Suppressor macrophage (primary cell): ENCODE measurements at regions not wholly inside any gene's neighbourhood (a gene's known extent, or its start where the extent isn't known, plus 50 kb on each side); places are given as distances from the start of the nearest gene placed in this dataset.

Experiments used
- DNase-seq, 4 experiments: peaks; one replicate each; pipeline ENCODE4 v3.0.0-alpha.2; 2020 to 2022

- DNase-seq = no peak
Measured at GRCh38 chr15:35775471-35775870, 229.5 kb upstream of the DPH6 start.

DNA sequence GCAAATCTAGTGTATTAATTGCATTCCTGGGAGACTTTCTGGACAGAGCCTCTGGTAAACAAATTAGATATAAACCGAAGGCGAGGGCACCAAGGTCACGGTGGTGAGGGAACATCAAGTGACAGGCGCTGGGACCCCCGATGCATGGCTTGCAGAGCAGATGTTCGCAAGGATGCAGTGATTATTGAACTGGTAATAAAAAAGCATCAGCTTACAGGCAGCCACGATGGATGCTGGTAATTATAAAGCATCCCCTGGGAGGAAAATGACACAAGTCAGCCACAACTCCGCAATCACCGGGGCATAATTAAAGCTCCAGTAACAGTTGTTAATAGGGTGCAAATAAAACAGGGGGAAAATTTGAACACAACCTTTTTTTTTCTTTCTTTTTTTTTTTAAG, 231.1 kb upstream of the DPH6 start:
- no peak for DNase-seq

- no peak for DNase-seq
Measured at GRCh38 chr15:35783203-35783602, 237.2 kb upstream of the DPH6 start.

- DNase-seq = no peak
Measured at GRCh38 chr15:35784745-35785144, 238.8 kb upstream of the DPH6 start.

DNA sequence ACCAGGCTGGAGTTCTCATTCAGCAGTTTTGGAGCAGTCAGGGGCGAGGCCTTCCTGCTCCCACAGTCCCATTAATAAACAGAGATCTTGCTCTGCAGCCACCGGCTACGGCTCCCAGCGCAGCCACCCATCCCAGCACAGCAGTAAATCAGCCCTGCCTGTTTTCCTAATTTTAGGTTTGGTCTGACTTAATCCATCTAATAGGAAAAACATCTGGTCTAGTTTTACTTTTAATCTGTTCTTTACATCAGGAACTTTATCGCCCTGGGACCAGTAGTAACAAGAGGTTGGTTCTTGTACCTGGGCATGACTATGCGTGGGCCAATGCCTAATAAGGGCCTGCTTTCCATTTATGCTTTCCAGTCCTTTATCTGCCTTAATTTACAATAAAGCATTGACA, 264.0 kb upstream of the DPH6 start:
- no peak for DNase-seq

GRCh38 chr15:35813573-35813972, 267.6 kb upstream of the DPH6 start:
- DNase-seq = no peak

GRCh38 chr15:35818846-35819245, 272.9 kb upstream of the DPH6 start:
- DNase-seq = no peak

DNA sequence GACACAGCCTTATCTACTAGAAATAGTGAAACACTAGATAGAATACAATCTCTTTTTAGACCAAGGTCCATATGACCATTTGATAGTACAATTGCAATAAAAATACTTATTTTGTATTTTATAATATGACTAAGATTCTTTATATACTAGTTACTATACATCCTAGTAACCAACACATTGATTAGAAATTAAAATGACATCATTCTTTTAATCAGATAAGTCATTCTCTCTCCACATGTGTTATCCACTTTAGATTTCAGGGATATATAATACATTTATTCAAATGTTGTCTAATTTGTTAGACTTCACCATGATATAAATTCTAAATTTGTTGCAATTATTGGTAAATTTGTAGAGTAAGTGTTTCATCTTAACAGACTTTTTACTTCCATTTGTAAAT, 276.2 kb upstream of the DPH6 start:
- no peak for DNase-seq

DNA sequence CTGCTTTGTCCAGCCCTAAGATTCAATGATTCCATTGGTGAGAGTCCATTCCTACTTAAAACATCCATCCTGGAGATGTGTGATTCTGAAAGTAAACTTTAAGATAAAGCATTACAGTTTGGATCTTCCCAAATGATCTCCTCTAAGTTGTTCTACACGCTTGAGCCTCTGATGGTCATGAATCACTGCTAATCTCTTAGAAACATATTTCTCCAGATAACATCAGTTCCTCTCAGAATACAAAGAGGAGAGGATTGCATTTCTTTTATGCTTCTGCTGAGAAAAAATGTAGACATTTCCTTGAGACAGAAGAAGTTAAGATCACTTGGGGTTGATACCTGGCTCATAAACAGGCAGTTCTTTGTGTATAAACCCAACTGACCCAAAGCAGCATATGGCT, 281.2 kb upstream of the DPH6 start:
- no peak for DNase-seq

GRCh38 chr15:35827911-35828310, 281.9 kb upstream of the DPH6 start:
- no peak for DNase-seq

DNA sequence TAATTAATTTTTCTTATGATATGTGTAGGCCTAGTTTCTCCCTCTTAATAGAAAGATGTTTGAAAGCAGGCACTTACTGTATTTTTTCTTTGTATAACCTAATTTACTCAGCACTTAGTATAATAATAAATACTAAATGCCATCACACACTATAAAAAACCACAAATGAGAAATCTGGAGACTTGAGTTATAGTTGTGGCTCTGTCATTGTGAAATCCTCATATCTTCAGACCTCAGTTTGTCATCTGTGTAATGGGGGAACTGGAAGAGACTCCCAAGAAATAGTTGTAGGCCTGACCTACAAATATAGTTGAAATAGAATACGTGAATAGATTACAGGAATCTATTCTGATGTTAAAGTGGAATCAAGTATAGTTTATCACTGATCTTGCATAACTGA, 287.6 kb upstream of the DPH6 start:
- DNase-seq = no peak

- DNase-seq = no peak
Measured at GRCh38 chr15:35834216-35834830, 288.4 kb upstream of the DPH6 start.

DNA sequence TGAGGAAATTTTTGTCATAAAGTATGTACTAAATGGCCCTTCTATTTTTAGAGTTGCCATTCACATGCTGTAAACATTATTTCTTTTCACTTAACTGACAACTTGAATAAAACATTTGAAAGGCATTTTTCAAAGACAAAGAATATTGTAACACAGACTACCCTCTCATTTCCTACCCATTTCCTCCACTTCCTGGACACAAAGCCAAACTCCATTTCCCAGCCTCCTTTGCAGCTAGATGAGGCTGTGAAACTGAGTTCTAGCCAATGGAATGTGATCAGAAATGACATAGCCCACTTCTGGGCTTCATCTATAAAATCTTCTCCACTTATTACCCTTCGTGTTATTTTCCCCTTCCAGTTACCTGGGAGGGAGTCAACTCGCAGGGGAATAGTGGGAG, 288.9 kb upstream of the DPH6 start:
- DNase-seq = no peak

GRCh38 chr15:35838424-35839111, 292.6 kb upstream of the DPH6 start:
- DNase-seq = no peak

- no peak for DNase-seq
Measured at GRCh38 chr15:35842631-35843030, 296.7 kb upstream of the DPH6 start.

DNA sequence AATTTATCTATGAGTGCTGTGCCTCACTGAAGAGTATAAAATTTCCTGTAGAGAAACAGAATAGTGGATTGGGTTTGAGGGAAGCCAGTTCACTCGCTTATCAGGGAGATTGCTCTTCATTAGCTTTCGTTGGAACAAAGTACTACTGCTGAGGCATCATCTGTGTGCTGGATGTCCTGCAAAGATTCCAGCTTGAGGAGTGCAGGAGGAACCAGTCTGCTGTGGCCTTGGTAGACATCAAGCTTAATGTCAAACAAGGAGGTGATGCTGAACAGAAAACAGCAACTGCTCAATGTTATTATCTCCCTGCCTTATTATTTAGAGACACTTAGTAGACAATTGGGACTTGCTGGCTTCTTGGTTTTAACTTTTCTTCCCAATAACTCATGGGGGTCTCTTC, 297.5 kb upstream of the DPH6 start:
- no peak for DNase-seq

DNA sequence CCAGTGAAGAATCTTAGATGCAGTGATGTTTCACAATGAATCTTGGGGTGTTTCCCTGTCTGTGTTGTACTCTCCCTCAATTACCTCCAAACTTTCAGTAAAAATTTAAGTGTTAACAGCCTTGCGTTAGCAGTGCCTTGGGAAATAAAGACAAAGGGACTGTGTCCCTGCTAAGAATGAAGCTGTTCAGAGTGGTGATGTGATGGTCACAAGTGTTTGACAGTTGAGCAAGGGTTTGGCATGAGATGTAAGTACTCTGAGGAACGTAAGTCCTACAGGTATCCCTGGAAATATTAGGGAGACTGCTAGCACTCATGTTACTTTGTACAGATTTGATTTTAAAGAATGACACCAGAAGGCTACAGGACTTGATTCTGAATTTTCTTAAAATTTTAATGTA, 304.3 kb upstream of the DPH6 start:
- no peak for DNase-seq

DNA sequence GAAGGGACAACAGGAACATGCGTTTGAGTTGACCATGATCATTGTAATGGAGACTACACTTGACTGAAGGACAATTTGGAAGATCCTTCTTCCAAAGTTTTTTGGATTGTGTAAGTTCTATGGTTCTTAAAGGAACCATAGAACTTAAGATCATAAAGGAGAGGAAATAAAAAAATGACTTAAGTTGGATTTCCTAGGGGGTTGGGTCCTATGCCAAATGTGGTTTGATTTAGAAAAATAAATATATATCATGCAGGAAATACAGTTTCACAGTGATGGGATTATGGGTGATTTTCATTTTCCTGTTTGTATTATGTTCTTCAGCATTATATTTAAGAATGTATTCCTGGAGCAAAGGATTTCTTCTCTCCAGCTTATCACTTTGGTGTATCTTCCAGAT, 305.5 kb upstream of the DPH6 start:
- DNase-seq = no peak

DNA sequence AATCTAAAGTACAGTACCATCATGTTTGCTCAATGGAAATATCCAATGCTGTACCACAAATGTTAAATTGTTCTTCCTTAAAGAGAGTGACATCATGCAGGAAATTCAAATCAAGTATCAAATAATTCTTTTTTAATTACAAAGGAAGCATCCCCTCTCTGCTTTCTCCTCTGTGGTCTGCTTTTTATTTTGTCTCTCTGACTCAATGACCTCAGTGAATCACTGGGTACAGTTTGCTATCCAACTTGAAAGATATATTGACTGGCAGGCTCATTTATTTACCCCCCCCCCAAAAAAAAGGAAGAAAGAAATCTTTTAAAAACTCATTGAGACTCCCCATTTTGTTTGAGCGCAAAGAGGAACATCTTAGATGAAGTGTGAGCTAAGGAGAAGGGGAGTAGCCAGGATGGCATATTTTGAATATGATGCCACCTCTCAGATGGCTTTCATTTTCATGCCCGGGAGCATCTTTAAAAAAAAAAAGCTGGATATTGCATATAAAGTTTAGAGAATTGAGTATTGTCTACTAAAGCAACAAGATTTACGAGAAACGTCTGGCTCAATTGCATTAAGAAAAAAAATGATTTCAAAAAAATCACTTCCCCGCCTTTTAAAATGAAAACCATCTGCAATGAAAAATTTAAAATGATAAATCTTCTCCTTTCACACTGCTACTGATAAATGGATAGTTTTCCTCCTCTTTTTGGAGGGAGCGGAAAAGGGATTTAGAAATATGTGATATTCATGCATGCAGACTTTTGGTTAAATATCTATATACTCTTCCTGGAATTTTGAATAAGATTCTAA, 307.1 kb upstream of the DPH6 start:
- DNase-seq = no peak

GRCh38 chr15:35854316-35854715, 308.4 kb upstream of the DPH6 start:
- DNase-seq = no peak

GRCh38 chr15:35857567-35858226, 311.7 kb upstream of the DPH6 start:
- no peak for DNase-seq

DNA sequence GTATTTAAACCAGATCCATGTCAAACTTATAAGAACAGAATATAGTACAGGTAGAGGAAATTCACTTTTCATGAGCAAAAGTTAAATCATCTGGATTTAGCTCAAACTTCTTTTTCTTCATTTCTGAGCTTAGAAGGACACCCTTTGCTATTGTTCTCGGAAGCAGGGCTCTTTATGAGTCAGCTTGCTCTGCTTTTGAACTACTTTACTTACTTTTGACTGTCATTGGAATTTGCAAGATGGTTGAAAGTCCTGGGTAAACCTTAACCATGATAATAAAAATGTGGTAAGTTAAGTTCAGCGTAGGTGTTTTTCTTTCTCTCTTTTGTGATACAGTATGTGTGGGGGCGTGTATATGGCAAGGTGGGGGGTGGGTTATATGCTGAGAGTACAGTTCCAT, 312.7 kb upstream of the DPH6 start:
- no peak for DNase-seq

- no peak for DNase-seq
Measured at GRCh38 chr15:35863655-35864054, 317.7 kb upstream of the DPH6 start.

DNA sequence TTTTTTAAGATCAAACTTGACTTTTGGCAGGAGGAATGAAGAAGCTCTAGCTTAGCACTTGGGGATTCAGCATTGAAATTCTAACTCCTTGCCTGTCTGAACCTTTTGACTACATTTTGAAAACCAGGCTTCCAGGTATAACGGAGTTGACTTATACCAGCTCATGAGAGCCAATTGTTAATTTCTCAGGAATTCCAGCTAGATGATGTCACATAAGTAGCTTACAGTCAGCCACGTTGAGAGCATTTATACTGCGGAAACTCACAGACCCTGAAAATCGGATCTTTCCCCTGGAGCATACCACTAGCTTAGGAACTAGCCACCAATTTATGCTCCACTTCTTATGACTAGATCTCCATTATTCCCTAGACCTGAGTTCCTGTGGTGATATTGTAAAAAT, 321.4 kb upstream of the DPH6 start:
- no peak for DNase-seq
